ENCODE measurements at regions not wholly inside any gene's neighbourhood (a gene's known extent, or its start where the extent isn't known, plus 50 kb on each side); places are given as distances from the start of the nearest gene placed in this dataset.
"Not testable (repeated sequence)": the region's sequence is repeated elsewhere in the genome, so short reads cannot be mapped to it uniquely, and the experiment has no call there.

DNA sequence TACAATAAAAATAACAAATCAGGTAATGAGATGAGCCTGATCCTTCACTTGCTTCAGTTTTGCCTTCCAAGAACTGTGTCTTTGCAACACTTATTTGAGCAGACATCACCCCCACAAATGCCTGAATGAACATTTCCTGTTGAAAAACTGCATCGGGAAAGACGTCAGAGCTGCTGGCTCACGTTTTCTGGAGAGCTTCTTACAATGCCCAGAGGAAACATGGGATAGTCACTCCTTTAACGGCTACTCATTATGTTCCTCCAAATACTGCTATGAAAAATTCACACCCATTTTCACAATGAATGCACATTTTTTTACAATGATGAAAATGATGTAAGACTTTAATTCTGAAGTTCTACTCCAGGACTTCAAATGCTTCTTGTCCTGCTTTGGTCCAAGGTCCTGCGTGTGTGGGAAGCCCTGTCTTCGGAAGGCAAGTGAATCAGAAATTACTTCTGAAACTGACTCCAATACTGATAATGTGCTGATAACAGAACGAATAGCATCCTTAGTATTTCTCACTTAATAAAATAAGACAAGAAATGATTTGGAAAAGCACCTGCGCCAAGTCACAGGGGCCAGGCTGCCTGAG is 238.0 kb downstream of the ANKRD60 start:
- in situ Hi-C loops (cut with HindIII; ENCODE audit: low sequenced_read_pairs) = no loop called here

DNA sequence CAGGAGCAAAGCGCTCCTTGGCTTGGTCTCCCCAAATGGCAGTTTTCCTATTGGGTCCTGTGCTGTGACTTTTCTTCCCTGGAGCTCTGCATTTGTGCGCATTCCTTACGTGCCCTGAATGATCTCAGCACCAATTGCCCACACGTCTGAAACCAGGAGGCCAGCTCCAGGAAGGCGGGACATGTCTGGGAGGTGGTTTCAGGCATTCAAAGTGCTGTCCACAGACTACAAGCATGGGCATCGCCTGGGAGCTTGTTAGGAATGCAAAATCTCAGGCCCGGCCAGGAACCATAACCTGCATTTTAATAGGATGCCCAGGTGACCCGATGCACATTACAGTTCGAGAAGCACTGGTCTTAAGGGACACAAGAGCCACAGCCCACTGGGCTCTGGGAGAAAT is 239.6 kb downstream of the ANKRD60 start:
- in situ Hi-C loops (cut with HindIII; ENCODE audit: low sequenced_read_pairs) = loop anchor here (10.0 kb wide), 1 partner anchor 174 kb away; no protein-coding TSS in a partner anchor

DNA sequence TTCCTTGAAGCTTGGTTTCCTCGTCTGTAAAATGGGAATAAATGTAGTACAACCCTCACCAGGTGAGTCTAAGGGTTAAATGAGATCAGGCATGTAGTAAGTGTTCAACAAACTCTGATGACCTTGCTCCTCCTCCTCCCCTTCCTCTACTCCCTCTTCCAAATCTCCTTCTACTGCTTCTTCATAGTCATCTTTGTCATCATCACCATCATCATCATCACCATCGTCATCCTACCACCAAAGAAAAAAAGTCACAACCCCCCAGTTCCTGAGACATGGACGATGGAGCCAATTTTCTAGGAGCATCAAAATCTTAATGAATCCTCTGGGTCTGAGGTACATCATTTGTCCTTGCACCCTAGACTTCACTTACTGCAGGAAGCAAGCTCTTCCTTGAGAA is 240.0 kb downstream of the ANKRD60 start:
- in situ Hi-C loops (cut with HindIII; ENCODE audit: low sequenced_read_pairs) = loop anchor here (10.0 kb wide), 1 partner anchor 174 kb away; no protein-coding TSS in a partner anchor

DNA sequence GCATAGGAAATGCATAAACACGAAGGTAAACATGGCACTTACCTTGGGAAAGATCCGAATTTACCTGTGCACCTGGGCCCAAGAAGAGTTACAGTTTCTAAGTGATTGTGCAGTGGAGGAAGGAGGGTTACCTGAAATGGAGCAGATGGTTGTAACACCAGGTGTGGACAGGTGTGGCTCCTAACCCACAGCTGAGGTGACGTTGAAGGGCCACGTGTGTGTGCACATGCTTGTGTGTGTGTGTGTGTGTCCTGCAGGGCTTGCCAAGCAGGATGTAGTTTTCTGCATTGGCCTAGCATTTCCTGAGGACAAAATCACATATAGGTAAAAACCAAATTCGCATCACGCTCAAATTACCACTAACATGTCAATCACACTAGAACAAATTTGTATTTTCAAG is 240.8 kb downstream of the ANKRD60 start:
- in situ Hi-C loops (cut with HindIII; ENCODE audit: low sequenced_read_pairs) = loop anchor here (10.0 kb wide), 1 partner anchor 173 kb away; no protein-coding TSS in a partner anchor

DNA sequence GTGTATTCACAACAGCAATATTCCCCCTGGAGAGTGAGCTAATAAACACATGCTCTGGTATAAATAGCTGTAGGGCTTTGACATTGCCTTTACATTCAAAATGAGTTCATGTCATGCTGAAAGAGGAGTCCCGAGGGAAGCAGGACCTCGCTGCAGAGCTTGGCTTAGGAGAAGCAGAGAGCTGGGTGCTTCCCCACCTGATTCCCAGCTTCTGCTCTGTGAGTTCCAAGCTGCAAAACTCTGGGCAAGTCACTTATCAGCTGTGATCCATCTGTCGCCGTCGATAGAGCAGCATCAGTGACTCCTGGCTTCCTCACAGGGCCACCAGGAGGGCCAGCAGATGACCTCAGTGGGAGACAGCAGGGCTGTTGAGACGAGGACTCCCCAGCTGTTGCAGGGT is 241.8 kb downstream of the ANKRD60 start:
- in situ Hi-C loops (cut with HindIII; ENCODE audit: low sequenced_read_pairs) = loop anchor here (10.0 kb wide), 1 partner anchor 172 kb away; no protein-coding TSS in a partner anchor

DNA sequence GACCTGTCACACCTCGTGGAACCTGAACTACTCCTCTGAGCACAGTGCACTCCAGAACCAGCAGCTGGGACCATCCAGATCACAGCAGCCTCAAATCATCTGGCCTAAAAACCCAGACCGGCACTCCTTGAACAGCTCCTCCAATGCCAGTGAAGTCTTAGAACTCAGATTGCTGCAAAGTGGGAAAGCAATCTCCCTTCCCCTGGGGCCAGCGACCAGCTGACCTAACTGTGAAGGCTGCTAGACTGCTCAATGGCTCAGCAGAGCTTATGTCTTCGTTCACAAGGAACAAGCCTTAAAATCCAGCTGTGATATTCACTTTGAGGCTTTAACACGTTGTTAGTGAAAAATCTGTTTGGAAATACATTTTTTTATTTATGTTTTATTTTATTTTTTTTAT is 243.2 kb downstream of the ANKRD60 start:
- in situ Hi-C loops (cut with HindIII; ENCODE audit: low sequenced_read_pairs) = loop anchor here (10.0 kb wide), 1 partner anchor 170 kb away; no protein-coding TSS in a partner anchor

DNA sequence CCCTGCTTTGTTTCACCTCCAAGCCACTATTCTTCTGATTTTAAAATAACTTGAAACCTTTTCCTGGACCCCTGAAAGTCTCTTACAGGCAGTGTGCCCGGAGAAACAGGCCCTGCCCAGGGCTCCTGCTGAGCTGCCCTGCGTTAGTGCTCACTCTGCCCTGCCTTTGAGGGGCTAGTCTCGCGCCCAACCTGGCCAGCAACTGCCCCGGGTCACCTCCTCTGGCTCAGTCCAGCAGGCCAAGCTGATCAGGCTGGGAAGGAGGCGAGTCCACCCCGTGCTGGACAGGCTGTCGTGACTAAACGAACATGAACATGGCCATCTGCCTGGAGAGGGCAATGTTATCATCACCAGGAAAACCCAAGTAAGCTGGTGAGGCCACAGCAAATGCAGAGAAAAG is 245.4 kb downstream of the ANKRD60 start:
- in situ Hi-C loops (cut with HindIII; ENCODE audit: low sequenced_read_pairs) = loop anchor here (10.0 kb wide), 1 partner anchor 168 kb away; no protein-coding TSS in a partner anchor

DNA sequence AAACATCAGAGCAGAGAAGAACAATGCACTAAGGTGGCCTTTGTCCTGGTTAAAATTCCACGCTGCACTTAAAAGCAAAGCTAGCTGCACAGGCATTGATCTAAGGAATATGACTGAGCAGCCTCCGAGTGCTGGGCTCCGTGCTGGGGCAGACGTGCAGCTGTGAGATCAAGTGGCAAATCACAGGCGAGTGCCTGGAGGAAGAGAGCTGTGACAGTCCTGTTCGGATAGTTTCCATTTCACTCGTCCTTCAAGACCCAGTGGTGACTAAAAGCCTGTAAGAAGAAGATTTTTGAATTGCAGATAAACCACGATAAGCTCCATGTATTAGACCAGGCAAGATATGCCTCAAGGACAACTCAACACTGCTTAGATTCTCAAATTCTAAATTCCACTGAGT is 247.9 kb downstream of the ANKRD60 start:
- in situ Hi-C loops (cut with HindIII; ENCODE audit: low sequenced_read_pairs) = loop anchor here (10.0 kb wide), 1 partner anchor 166 kb away; no protein-coding TSS in a partner anchor

DNA sequence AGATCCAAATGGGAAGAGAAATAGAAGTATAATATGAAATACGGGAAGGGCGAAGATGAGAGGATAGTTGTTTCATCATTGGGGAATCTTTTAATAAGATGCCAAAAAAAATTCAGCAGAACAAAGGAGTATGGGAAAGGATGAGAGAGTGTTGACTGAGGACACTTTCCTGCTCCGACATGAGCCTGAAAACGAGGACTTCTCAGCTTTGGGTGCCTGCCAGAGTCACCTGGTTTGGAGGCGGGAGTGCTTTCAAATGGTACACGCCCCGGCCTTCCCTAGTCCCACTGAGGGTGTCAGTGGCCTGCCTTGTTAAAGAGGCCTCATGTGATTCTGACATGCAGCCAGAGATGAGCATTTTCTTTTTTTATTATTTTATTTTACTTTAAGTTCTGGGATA is 250.9 kb downstream of the ANKRD60 start:
- in situ Hi-C loops (cut with HindIII; ENCODE audit: low sequenced_read_pairs) = no loop called here

DNA sequence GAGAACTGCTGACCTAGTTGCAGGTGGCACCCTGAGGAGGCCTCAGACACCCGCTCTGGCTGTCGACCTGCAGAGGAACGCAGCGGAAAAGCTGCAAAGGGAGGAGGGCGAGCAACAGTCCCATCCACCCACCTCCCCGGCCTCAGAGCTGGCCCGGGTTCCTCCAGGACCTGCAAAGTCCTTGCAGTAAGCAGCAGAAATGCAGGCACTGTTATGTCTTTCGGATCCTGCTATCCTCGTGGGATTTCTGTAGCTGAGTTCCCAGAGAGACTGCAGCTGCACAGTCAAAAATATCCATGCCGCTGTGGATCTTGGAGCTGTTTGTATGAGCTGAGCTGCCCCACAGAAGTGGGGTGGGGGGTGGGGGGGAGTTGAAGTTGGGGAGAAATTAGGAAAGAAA is 251.3 kb downstream of the ANKRD60 start:
- in situ Hi-C loops (cut with HindIII; ENCODE audit: low sequenced_read_pairs) = no loop called here

DNA sequence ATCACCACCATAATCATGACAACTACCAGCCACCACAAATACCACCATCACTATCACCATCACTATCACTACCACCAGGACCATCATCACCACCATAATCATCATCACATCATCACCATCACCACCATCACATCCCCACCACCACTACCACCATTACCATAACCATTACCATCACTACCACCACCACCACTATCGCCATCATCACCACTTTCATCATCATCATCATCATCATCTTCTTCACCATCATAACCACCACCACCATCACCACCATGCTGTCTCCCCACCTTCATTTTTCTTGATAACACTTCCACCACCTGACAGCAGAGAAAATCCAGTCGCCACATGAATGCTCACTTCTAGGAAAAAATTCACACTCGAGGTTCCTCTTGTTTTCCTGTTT is 253.6 kb downstream of the ANKRD60 start:
- in situ Hi-C loops (cut with HindIII; ENCODE audit: low sequenced_read_pairs) = no loop called here

DNA sequence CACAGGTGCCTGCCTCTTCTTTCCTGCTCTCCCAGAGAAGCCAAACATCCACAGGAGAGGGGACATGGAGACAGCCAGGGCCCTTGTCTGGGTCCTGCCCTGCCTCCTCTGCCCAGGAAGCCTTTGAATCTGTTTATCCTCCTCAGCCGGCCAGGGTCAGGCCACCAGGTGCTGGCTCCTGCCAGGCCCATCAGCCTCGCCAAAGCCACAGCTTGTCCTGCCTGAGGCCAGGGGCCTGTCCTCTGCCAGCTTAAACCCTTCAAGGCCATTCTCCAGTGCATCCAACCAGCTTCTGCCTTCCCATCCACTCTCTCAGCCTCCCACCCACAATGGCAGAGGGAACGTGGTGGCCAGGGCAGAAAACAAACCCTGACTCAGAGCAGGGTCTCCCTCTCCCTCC is 254.6 kb downstream of the ANKRD60 start:
- in situ Hi-C loops (cut with HindIII; ENCODE audit: low sequenced_read_pairs) = no loop called here

DNA sequence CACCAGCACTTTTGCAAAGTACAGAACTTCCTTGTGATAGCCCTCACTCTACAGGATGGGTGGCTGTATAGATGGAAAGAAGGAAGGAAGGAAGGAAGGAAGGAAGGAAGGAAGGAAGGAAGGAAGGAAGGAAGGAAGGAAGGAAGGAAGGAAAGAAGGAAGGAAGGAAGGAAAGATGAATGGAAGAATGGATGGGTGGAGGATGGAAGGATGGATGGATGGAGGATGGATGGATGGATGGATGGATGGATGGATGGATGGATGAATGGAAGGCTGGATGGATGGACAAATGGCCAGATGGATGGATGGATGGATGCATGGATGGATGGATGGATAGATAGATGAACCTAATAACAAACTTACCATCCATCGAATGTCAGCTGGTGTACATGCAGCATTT is 256.9 kb downstream of the ANKRD60 start:
- in situ Hi-C loops (cut with HindIII; ENCODE audit: low sequenced_read_pairs) = not testable (repeated sequence)

DNA sequence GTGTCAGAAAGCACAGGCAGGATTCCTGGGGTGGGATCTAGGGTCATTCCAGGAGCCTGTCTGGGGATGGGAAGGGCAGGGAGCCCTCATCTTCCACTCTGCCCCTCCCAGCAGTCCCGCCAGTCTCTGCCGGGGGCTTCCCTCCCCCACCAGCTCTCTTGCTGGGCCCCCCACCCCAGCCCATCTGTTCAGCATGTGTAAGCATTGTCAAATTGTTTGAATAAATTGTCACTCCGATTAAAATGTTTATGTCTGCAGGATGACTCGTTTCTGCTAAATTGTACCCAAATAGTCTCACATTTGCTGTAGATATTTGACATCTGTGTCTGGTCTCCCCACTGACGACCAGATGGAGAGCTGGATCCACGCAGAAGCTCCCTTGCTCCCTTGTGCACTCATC is 257.6 kb downstream of the ANKRD60 start:
- in situ Hi-C loops (cut with HindIII; ENCODE audit: low sequenced_read_pairs) = no loop called here

DNA sequence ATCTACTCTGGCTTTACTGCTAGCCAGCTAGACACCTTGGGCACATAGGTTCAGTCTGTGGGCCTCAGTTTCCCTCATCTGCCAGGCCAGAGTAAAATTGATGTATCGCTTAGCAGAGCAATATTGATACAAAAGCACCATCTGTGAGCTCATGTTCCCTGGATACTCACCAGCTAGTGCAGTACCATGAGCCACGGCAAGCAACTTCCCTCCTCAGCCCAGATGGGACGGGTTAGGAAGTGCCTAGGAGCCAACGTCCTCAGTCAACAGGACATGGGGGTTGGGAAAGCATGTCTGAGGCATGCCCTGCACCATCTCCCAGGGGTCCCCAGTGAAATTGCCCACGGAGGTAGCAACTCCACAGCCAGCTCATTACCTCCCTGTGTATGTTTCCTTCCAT is 258.3 kb downstream of the ANKRD60 start:
- in situ Hi-C loops (cut with HindIII; ENCODE audit: low sequenced_read_pairs) = no loop called here

DNA sequence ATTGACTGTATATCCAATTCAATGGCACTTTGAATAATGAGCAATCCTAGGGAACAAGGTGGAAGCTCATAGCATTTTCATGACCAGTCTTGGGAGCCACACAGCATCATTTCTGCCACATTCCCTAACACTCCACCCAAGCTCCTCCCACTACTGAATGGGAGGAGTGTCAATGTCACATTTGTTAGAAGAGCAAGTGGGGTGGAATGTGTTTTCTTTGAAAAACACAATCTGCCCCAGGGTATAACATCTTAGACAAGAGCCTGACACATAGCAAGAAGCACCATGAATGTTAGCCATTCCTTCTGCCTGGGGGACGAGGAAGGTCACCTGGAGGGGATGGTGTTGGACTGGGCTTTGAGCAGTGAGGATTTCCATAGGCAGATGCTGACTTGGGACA is 258.3 kb upstream of the PMEPA1 start:
- in situ Hi-C loops (cut with HindIII; ENCODE audit: low sequenced_read_pairs) = no loop called here

DNA sequence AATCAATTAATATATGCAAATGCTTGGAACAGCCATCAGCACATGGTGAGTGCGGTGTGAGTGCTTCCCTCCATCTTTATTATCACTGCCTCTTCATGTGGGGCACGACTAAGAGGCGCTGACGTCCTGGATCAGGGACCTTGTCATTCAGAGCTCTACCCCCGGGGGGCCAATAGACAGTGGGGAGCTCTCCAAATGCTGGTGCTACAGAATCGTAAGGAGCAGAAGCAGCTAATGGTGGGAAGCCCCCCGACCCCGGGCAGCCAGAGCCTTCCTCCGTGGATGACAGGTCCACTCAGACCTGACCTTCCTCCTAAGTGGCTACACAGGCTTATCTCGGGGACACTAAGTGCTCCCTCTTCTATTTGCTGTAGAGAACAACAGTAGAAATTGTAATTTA is 257.5 kb upstream of the PMEPA1 start:
- in situ Hi-C loops (cut with HindIII; ENCODE audit: low sequenced_read_pairs) = no loop called here

DNA sequence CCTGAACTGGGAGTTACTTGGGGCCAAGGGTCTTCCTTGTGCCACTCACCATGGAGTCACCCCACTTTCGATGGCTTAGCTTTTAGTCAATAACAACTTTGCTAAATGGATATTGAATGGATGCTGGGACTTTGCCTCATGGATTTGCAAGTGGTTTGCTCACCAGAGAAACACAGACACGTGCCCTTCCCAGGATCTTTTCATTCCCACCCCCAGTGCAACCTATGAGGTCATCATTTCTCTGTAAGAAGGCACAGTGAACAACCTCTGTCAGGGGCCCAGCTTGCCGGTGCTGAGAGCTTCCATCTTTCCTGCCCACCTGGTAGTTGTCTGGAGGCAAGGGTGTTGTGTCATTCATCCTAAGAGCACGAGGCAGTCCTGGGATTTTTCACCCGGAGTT is 256.8 kb upstream of the PMEPA1 start:
- in situ Hi-C loops (cut with HindIII; ENCODE audit: low sequenced_read_pairs) = no loop called here

DNA sequence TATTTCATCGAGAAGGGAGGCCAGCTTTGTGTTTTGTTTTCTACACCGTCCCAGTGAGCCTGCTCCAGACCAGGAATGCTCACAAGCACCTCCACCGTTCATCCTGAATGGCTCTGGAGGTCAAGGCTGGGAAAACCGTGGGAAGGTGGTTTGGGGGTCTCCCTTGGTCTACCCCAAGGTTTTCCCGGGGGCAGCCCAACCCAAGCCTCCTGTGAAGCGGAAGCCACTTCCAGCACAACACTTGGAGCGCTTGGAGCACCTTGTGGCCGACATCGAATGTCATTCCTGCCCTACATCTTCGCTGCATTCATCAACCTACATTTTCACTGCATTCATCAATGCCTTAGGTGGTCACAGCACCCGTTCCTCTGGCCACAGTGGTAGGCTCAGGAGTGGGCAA is 255.6 kb upstream of the PMEPA1 start:
- in situ Hi-C loops (cut with HindIII; ENCODE audit: low sequenced_read_pairs) = no loop called here

DNA sequence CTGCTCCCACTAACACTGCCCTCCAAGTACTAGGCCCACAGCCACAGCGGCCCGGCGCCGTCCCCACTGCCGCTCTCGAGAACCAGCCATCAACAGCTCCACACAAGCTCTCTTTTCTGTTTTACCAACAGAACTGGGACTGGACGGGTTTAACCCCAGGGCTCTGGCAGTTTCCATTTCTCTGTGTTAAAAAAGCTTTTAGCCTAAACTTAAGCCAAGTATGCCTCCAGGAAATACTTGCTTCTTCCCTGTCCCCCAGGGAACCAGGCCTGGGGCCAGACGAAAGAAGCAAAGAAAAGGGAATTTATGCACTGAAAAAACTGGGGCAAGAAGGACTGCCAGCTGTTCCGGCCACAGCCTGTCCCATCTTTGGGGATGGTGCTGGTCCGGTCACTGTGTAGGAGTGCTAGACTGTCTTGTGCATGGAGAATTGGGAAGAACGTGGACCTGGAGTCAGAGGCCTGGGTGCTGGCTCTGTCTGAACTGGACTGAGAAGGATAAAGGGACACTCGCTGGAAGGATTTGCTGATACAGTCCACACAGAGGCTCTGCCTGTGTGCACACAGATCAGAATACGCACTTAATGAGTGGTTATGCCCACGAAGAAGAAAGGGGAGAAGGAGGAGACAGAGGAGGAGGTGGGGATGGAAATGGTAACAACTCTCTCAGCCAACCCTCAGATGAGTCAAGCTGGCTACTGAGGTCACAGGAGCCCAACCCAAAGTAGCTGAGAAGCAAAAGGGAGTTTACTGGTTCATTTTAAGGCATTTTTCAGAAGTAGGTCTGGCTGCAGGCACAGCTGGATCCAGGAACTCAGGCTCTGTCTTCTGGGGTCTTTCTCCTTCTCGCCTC is 254.4 kb upstream of the PMEPA1 start:
- in situ Hi-C loops (cut with HindIII; ENCODE audit: low sequenced_read_pairs) = no loop called here

DNA sequence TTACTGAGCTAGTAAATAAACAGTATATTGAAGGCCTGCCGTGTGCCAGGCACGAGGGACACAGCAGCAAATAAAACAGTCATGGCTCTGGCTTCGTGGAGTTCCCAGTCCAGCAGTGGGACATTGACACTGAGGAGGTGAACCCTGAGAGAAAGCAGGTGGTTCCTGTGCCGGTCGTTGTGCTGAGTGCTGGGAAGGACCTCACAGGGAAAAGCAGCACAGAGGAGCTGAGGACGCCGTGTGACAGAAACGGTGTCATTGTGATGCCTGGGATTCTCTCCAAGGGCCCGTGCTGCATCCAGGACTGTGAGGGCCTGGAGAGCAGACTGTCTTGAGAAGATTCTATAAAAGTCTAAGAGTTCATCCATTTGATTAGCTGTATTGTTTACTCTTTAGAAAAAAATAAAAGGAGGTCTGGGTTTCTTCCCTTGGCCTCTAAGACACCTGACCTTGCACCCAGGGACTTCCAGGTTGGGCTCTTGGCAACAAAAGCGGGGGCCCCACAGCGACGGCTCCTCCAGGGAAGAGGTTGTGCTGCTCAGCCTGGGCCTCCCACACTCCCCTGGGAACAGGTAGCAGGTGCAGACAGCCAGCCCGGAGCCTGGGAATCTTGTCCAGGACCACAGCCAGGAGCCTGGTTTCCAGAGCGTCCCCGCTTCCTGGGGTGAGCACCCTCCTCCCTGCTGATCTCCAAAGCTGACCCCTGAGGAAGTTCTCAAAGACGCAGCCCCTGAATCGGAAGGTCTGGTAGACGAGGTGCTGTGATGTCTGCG is 251.2 kb upstream of the PMEPA1 start:
- in situ Hi-C loops (cut with HindIII; ENCODE audit: low sequenced_read_pairs) = no loop called here
